HL-60 (cell line): ENCODE measurements at regions not wholly inside any gene's neighbourhood (a gene's known extent, or its start where the extent isn't known, plus 50 kb on each side); places are given as distances from the start of the nearest gene placed in this dataset.

Experiments used
- DNase-seq, 2 experiments: peaks; one replicate each; pipeline ENCODE4 v3.0.0-alpha.2; 2010 to 2020; ENCODE audit warnings: low read depth in 1 of 2, low spot score in 1 of 2
- H3K27ac ChIP-seq: fragments of 250-450 bp; sonication (Bioruptor Pico); replicated peaks from 2 replicates; pipeline ENCODE4 v1.5.1; 2020; ENCODE audit warnings: mild to moderate bottlenecking, moderate library complexity
- H3K27me3 ChIP-seq: fragments of 250-450 bp; sonication (Bioruptor Pico); 2 replicates; pipeline ENCODE4 v1.5.1; 2021; ENCODE audit warnings: mild to moderate bottlenecking, moderate library complexity; ENCODE audit not compliant: insufficient read depth, poor library complexity, severe bottlenecking
- H3K4me3 ChIP-seq: replicated peaks from 2 replicates; pipeline ENCODE4 v1.5.1; 2011; ENCODE audit warnings: mild to moderate bottlenecking, control low read depth, low read length; ENCODE audit not compliant: insufficient read depth
- GABPA ChIP-seq: IDR thresholded peaks from 2 replicates; pipeline ENCODE4 v1.6.1; 2012; ENCODE audit warnings: low read depth
- POLR2AphosphoS5 ChIP-seq: IDR thresholded peaks from 2 replicates; pipeline ENCODE4 v1.6.1; 2012; ENCODE audit warnings: low read depth
- SPI1 ChIP-seq: IDR thresholded peaks from 2 replicates; pipeline ENCODE4 v1.6.1; 2012; ENCODE audit warnings: low read depth, mild to moderate bottlenecking, borderline replicate concordance
- TF ChIP-seq, protein P1 (sequence below): IDR thresholded peaks from one replicate; pipeline ENCODE4 v1.5.1; 2011; ENCODE audit warnings: low read length, control low read depth, inconsistent platforms; ENCODE audit not compliant: insufficient read depth
- TF ChIP-seq, protein P2 (sequence below): IDR thresholded peaks from 2 replicates; pipeline ENCODE4 v1.6.1; 2012; ENCODE audit warnings: low read depth; ENCODE audit not compliant: insufficient replicate concordance

GRCh38 chr11:127383026-127383425, 382.5 kb upstream of the KIRREL3 start:
- no peak overlapping the region for H3K4me3 ChIP-seq
- DNase-seq: no peak
- TF ChIP-seq GABPA (no peak), SPI1 (no peak), POLR2AphosphoS5 (no peak)
- TF ChIP-seq, protein P1, sequence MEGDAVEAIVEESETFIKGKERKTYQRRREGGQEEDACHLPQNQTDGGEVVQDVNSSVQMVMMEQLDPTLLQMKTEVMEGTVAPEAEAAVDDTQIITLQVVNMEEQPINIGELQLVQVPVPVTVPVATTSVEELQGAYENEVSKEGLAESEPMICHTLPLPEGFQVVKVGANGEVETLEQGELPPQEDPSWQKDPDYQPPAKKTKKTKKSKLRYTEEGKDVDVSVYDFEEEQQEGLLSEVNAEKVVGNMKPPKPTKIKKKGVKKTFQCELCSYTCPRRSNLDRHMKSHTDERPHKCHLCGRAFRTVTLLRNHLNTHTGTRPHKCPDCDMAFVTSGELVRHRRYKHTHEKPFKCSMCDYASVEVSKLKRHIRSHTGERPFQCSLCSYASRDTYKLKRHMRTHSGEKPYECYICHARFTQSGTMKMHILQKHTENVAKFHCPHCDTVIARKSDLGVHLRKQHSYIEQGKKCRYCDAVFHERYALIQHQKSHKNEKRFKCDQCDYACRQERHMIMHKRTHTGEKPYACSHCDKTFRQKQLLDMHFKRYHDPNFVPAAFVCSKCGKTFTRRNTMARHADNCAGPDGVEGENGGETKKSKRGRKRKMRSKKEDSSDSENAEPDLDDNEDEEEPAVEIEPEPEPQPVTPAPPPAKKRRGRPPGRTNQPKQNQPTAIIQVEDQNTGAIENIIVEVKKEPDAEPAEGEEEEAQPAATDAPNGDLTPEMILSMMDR: no peak
- TF ChIP-seq, protein P2, sequence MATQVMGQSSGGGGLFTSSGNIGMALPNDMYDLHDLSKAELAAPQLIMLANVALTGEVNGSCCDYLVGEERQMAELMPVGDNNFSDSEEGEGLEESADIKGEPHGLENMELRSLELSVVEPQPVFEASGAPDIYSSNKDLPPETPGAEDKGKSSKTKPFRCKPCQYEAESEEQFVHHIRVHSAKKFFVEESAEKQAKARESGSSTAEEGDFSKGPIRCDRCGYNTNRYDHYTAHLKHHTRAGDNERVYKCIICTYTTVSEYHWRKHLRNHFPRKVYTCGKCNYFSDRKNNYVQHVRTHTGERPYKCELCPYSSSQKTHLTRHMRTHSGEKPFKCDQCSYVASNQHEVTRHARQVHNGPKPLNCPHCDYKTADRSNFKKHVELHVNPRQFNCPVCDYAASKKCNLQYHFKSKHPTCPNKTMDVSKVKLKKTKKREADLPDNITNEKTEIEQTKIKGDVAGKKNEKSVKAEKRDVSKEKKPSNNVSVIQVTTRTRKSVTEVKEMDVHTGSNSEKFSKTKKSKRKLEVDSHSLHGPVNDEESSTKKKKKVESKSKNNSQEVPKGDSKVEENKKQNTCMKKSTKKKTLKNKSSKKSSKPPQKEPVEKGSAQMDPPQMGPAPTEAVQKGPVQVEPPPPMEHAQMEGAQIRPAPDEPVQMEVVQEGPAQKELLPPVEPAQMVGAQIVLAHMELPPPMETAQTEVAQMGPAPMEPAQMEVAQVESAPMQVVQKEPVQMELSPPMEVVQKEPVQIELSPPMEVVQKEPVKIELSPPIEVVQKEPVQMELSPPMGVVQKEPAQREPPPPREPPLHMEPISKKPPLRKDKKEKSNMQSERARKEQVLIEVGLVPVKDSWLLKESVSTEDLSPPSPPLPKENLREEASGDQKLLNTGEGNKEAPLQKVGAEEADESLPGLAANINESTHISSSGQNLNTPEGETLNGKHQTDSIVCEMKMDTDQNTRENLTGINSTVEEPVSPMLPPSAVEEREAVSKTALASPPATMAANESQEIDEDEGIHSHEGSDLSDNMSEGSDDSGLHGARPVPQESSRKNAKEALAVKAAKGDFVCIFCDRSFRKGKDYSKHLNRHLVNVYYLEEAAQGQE: no peak
- peaks cover 2% of the 10 kb centered on the region for H3K27me3 ChIP-seq
- no peak overlapping the region for H3K27ac ChIP-seq

- Histone ChIP-seq H3K27me3 (peaks cover 2% of the 10 kb centered on the region), H3K27ac (no peak overlapping the region), H3K4me3 (no peak overlapping the region)
- DNase-seq: no peak
- TF ChIP-seq, protein P1: no peak
- TF ChIP-seq POLR2AphosphoS5 (no peak), SPI1 (no peak), GABPA (no peak)
- TF ChIP-seq, protein P2: no peak
Observed at GRCh38 chr11:127381247-127381646, 380.7 kb upstream of the KIRREL3 start.

DNA sequence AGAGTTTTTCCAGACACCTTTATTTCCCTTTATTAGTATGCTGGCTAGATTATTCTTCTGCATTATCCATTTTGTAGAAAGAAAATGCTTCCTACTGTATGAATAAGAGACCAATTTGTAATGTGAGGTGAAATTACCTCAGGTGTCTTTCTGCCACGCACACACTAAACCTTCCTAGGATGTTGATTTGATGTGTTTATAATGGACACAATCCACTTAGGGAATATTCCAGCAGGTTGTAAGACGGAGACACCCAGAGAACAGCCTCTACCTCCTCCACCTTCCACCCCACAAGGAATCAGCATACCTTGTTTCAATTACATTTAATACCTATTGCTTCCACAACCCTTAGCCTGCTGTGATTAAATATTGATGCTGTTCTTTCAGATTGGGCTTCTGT, 379.1 kb upstream of the KIRREL3 start:
- H3K27ac ChIP-seq: no peak overlapping the region
- peaks cover 2% of the 10 kb centered on the region for H3K27me3 ChIP-seq
- TF ChIP-seq GABPA: no peak
- TF ChIP-seq POLR2AphosphoS5: no peak
- TF ChIP-seq, protein P1: no peak
- TF ChIP-seq, protein P2: no peak
- no peak for TF ChIP-seq SPI1

More for the DNA sequence above, 379.1 kb upstream of the KIRREL3 start:
- DNase-seq: no peak
- H3K4me3 ChIP-seq: no peak overlapping the region
